H1 (cell line): ENCODE measurements at regions not wholly inside any gene's neighbourhood (a gene's known extent, or its start where the extent isn't known, plus 50 kb on each side); places are given as distances from the start of the nearest gene placed in this dataset.

Source experiments
- JUN ChIP-seq: IDR thresholded peaks from 2 replicates; pipeline ENCODE4 v1.6.1; 2011; ENCODE audit warnings: low read depth, mild to moderate bottlenecking, improper control_type of control experiment, low read length
- RXRA ChIP-seq: IDR thresholded peaks from 2 replicates; pipeline ENCODE4 v1.6.1; 2011; ENCODE audit warnings: low read depth, mild to moderate bottlenecking, low read length, moderate library complexity; ENCODE audit not compliant: insufficient read depth
- TF ChIP-seq, protein P1 (sequence below): fragments of 300-600 bp; sonication (generic); IDR thresholded peaks from 2 replicates; pipeline ENCODE4 v1.7.1; 2012; ENCODE audit warnings: low read length, moderate library complexity, mild to moderate bottlenecking, inconsistent platforms; ENCODE audit not compliant: insufficient replicate concordance

DNA sequence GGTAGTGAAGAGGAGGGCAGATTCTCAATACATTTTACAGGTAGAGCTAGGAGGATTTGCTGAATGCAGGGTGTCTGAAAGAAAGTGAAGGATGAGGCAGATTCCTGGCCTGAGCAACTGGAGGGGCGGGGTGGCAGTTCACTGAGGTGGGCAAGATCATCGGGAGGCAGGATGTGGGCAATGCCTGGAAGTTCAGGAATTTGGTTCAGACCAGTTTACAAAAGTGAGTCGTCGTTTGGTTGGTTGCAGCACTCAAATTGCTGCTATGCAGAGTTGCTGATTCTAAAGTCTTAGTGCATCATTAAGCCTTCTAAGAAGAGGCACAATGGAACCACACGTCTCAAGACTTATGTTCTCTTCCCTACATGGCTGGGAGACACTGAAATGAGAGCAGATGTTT is 134.0 kb downstream of the MFSD1 start (continued):
- TF ChIP-seq, protein P1, sequence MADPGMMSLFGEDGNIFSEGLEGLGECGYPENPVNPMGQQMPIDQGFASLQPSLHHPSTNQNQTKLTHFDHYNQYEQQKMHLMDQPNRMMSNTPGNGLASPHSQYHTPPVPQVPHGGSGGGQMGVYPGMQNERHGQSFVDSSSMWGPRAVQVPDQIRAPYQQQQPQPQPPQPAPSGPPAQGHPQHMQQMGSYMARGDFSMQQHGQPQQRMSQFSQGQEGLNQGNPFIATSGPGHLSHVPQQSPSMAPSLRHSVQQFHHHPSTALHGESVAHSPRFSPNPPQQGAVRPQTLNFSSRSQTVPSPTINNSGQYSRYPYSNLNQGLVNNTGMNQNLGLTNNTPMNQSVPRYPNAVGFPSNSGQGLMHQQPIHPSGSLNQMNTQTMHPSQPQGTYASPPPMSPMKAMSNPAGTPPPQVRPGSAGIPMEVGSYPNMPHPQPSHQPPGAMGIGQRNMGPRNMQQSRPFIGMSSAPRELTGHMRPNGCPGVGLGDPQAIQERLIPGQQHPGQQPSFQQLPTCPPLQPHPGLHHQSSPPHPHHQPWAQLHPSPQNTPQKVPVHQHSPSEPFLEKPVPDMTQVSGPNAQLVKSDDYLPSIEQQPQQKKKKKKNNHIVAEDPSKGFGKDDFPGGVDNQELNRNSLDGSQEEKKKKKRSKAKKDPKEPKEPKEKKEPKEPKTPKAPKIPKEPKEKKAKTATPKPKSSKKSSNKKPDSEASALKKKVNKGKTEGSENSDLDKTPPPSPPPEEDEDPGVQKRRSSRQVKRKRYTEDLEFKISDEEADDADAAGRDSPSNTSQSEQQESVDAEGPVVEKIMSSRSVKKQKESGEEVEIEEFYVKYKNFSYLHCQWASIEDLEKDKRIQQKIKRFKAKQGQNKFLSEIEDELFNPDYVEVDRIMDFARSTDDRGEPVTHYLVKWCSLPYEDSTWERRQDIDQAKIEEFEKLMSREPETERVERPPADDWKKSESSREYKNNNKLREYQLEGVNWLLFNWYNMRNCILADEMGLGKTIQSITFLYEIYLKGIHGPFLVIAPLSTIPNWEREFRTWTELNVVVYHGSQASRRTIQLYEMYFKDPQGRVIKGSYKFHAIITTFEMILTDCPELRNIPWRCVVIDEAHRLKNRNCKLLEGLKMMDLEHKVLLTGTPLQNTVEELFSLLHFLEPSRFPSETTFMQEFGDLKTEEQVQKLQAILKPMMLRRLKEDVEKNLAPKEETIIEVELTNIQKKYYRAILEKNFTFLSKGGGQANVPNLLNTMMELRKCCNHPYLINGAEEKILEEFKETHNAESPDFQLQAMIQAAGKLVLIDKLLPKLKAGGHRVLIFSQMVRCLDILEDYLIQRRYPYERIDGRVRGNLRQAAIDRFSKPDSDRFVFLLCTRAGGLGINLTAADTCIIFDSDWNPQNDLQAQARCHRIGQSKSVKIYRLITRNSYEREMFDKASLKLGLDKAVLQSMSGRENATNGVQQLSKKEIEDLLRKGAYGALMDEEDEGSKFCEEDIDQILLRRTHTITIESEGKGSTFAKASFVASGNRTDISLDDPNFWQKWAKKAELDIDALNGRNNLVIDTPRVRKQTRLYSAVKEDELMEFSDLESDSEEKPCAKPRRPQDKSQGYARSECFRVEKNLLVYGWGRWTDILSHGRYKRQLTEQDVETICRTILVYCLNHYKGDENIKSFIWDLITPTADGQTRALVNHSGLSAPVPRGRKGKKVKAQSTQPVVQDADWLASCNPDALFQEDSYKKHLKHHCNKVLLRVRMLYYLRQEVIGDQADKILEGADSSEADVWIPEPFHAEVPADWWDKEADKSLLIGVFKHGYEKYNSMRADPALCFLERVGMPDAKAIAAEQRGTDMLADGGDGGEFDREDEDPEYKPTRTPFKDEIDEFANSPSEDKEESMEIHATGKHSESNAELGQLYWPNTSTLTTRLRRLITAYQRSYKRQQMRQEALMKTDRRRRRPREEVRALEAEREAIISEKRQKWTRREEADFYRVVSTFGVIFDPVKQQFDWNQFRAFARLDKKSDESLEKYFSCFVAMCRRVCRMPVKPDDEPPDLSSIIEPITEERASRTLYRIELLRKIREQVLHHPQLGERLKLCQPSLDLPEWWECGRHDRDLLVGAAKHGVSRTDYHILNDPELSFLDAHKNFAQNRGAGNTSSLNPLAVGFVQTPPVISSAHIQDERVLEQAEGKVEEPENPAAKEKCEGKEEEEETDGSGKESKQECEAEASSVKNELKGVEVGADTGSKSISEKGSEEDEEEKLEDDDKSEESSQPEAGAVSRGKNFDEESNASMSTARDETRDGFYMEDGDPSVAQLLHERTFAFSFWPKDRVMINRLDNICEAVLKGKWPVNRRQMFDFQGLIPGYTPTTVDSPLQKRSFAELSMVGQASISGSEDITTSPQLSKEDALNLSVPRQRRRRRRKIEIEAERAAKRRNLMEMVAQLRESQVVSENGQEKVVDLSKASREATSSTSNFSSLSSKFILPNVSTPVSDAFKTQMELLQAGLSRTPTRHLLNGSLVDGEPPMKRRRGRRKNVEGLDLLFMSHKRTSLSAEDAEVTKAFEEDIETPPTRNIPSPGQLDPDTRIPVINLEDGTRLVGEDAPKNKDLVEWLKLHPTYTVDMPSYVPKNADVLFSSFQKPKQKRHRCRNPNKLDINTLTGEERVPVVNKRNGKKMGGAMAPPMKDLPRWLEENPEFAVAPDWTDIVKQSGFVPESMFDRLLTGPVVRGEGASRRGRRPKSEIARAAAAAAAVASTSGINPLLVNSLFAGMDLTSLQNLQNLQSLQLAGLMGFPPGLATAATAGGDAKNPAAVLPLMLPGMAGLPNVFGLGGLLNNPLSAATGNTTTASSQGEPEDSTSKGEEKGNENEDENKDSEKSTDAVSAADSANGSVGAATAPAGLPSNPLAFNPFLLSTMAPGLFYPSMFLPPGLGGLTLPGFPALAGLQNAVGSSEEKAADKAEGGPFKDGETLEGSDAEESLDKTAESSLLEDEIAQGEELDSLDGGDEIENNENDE = no peak
- TF ChIP-seq RXRA = no peak
- no peak for TF ChIP-seq JUN
